MM.1S (cell line): ENCODE measurements at regions not wholly inside any gene's neighbourhood (a gene's known extent, or its start where the extent isn't known, plus 50 kb on each side); places are given as distances from the start of the nearest gene placed in this dataset.

Experiments used
- EZH2 ChIP-seq: fragments of 300-600 bp; sonication (generic); optimal IDR thresholded peaks from 2 replicates; pipeline ENCODE3; 2017; ENCODE audit warnings: low read depth, mild to moderate bottlenecking, antibody characterized with exemption, low read length, mixed read lengths
- TF ChIP-seq, protein P1 (sequence below): fragments of 300-600 bp; sonication (generic); IDR thresholded peaks from 2 replicates; pipeline ENCODE4 v1.5.1; 2016; ENCODE audit warnings: antibody characterized with exemption, low read length, mixed read lengths

DNA sequence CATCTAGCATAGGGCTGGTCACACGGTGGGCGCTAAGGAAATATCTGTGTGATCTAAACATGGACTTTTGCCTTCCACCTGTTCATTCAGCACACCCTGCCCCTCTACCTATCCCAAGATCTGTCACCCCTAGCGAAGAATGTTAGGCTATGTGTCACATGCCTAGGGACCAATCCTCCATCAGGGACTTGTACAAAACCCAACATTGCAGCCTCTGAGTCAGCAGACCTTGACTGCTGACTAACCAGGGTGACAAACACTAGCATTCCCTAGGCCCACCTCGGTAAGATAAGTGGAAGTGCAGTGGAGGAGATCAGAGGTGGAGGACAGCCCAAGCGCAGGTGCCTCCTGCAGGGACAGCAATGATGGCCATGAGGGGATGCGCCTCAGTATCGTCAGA is 99.2 kb downstream of the SOX11 start:
- TF ChIP-seq, protein P1, sequence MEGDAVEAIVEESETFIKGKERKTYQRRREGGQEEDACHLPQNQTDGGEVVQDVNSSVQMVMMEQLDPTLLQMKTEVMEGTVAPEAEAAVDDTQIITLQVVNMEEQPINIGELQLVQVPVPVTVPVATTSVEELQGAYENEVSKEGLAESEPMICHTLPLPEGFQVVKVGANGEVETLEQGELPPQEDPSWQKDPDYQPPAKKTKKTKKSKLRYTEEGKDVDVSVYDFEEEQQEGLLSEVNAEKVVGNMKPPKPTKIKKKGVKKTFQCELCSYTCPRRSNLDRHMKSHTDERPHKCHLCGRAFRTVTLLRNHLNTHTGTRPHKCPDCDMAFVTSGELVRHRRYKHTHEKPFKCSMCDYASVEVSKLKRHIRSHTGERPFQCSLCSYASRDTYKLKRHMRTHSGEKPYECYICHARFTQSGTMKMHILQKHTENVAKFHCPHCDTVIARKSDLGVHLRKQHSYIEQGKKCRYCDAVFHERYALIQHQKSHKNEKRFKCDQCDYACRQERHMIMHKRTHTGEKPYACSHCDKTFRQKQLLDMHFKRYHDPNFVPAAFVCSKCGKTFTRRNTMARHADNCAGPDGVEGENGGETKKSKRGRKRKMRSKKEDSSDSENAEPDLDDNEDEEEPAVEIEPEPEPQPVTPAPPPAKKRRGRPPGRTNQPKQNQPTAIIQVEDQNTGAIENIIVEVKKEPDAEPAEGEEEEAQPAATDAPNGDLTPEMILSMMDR: no peak
- TF ChIP-seq EZH2: no peak
